ACC112 (cell line): ENCODE measurements at regions not wholly inside any gene's neighbourhood (a gene's known extent, or its start where the extent isn't known, plus 50 kb on each side); places are given as distances from the start of the nearest gene placed in this dataset.

Experiments used
- H2AFZ ChIP-seq: fragments of 200-600 bp; sonication (generic); one replicate; pipeline ENCODE4 v1.6.0; 2017; ENCODE audit warnings: antibody characterized with exemption, low read length; ENCODE audit not compliant: unreplicated experiment
- H3K27ac ChIP-seq: fragments of 200-600 bp; sonication (generic); 2 replicates; pipeline ENCODE4 v1.5.1; 2014; ENCODE audit warnings: low read depth, mild to moderate bottlenecking, antibody characterized with exemption, low read length, moderate library complexity
- H3K27me3 ChIP-seq: fragments of 200-600 bp; sonication (generic); 2 replicates; pipeline ENCODE4 v1.6.1; 2014; ENCODE audit warnings: mild to moderate bottlenecking, antibody characterized with exemption, low read length, moderate library complexity, mixed read lengths; ENCODE audit not compliant: insufficient read depth
- H3K36me3 ChIP-seq: fragments of 200-600 bp; sonication (generic); 2 replicates; pipeline ENCODE4 v1.6.1; 2016; ENCODE audit warnings: mild to moderate bottlenecking, antibody characterized with exemption, low read length, moderate library complexity, mixed read lengths; ENCODE audit not compliant: insufficient read depth
- H3K4me1 ChIP-seq: fragments of 200-600 bp; sonication (generic); one replicate; pipeline ENCODE4 v1.6.1; 2016; ENCODE audit warnings: low read length, mixed read lengths; ENCODE audit not compliant: insufficient read depth, unreplicated experiment, control insufficient read depth
- H3K4me3 ChIP-seq: fragments of 200-600 bp; sonication (generic); 2 replicates; pipeline ENCODE4 v1.5.1; 2014; ENCODE audit warnings: mild to moderate bottlenecking, low read depth, low read length
- H3K79me2 ChIP-seq: fragments of 200-600 bp; sonication (generic); one replicate; pipeline ENCODE4 v1.6.0; 2016; ENCODE audit warnings: low read length; ENCODE audit not compliant: control insufficient read depth, unreplicated experiment, insufficient read depth

GRCh38 chr21:26389971-26390641 lies 183.0 kb downstream of the CYYR1 start:
- no peaks in the 10 kb centered on the region for H3K27me3 ChIP-seq
- H3K36me3 ChIP-seq, result no peaks in the 10 kb centered on the region
- H3K27ac ChIP-seq, result no peak overlapping the region
- H3K79me2 ChIP-seq, result no peaks in the 10 kb centered on the region
- H3K4me1 ChIP-seq, result peaks cover 15% of the 10 kb centered on the region
- no peak overlapping the region for H2AFZ ChIP-seq
- no peak overlapping the region for H3K4me3 ChIP-seq

DNA sequence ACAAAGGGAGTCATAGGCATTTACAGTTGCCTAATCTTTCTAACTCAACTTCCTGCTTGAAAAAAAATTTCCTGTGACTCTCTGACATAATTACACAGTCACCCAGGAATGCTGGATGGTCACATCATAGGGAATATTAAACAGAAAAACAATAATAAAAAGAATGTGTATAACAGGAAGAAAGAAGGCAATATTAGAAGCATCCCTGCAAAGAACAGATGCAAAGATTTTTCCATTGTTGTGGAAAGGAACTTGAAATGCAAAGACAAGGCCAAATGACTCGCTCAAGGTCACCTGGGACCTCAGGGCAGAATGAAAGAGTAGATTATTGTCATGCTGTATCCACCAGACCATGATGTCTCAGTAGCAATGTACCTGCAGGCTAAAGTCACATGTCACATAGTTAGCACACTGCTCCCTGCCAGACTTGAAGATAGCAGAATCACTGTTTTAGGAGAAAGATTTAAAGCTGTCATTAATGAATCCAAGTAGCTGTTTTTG lies 184.3 kb downstream of the CYYR1 start:
- H3K27ac ChIP-seq, result peak overlapping the region; percentile 6; the same call in 1 of the 2 replicates
- H3K79me2 ChIP-seq, result no peaks in the 10 kb centered on the region
- H2AFZ ChIP-seq, result no peak overlapping the region
- H3K4me3 ChIP-seq, result no peak overlapping the region
- peaks cover 15% of the 10 kb centered on the region for H3K4me1 ChIP-seq
- H3K36me3 ChIP-seq, result no peaks in the 10 kb centered on the region
- H3K27me3 ChIP-seq, result no peaks in the 10 kb centered on the region

DNA sequence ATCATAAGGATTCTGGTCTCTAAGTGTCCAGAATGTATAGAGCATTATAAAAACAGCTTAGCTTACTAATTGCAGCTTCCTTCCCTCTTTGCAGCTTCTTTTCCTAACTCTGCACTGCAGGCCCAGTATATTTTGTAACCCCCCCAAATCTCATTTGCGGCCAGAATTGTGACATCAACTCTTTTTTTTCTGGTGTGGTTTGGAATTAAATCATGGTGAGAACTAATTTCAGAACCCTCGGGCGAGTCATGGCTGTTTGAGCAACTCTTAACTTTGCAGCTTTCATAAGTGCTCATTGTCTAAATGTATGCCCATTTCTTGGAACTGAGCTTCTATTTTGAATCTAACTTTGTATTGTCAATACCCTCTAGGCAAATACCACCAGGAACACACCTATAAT lies 187.4 kb downstream of the CYYR1 start:
- Histone ChIP-seq H3K27me3 (no peaks in the 10 kb centered on the region), H3K4me3 (no peak overlapping the region), H3K79me2 (no peaks in the 10 kb centered on the region), H2AFZ (no peak overlapping the region), H3K4me1 (peaks cover 15% of the 10 kb centered on the region), H3K27ac (no peak overlapping the region), H3K36me3 (no peaks in the 10 kb centered on the region)

GRCh38 chr21:26379561-26379960 lies 193.5 kb downstream of the CYYR1 start:
- H3K27me3 ChIP-seq, result no peaks in the 10 kb centered on the region
- no peak overlapping the region for H3K4me3 ChIP-seq
- no peaks in the 10 kb centered on the region for H3K79me2 ChIP-seq
- H3K4me1 ChIP-seq, result no peaks in the 10 kb centered on the region
- no peaks in the 10 kb centered on the region for H3K36me3 ChIP-seq
- no peak overlapping the region for H3K27ac ChIP-seq
- no peak overlapping the region for H2AFZ ChIP-seq

DNA sequence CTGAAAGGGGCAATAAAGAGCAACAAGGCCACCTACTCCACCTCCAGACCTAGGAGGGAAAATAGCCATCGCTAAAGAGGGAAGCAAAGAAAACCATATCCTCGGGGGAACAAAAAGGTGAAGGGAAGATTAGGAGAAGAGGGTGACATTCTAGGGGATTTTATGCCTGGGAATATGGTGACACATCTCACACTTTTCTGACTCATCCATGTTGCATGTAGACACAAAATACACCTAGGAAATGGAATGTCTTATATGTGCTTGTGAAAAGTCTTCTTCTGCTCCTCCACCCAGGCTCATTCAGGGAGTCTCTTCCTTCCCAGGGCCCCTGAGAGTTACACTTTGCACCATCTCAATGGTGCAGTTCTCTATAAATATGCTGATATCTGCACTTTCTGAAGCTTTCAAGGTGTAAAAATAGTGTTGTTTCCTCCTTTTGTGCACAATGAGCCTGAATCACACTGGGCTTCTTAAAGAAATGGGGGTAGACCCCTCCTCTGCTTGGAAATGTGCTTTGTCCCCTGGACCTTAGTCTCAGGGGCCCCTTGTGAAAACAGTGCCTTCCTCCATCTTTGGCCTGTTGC lies 195.9 kb downstream of the CYYR1 start:
- Histone ChIP-seq H3K4me1 (no peaks in the 10 kb centered on the region), H2AFZ (no peak overlapping the region), H3K27me3 (no peaks in the 10 kb centered on the region), H3K79me2 (no peaks in the 10 kb centered on the region), H3K27ac (no peak overlapping the region), H3K36me3 (no peaks in the 10 kb centered on the region), H3K4me3 (no peak overlapping the region)

GRCh38 chr21:26374817-26375216 lies 198.3 kb downstream of the CYYR1 start:
- no peaks in the 10 kb centered on the region for H3K4me1 ChIP-seq
- no peaks in the 10 kb centered on the region for H3K27me3 ChIP-seq
- no peaks in the 10 kb centered on the region for H3K79me2 ChIP-seq
- H3K27ac ChIP-seq, result no peak overlapping the region
- no peak overlapping the region for H3K4me3 ChIP-seq
- H3K36me3 ChIP-seq, result no peaks in the 10 kb centered on the region
- H2AFZ ChIP-seq, result no peak overlapping the region

DNA sequence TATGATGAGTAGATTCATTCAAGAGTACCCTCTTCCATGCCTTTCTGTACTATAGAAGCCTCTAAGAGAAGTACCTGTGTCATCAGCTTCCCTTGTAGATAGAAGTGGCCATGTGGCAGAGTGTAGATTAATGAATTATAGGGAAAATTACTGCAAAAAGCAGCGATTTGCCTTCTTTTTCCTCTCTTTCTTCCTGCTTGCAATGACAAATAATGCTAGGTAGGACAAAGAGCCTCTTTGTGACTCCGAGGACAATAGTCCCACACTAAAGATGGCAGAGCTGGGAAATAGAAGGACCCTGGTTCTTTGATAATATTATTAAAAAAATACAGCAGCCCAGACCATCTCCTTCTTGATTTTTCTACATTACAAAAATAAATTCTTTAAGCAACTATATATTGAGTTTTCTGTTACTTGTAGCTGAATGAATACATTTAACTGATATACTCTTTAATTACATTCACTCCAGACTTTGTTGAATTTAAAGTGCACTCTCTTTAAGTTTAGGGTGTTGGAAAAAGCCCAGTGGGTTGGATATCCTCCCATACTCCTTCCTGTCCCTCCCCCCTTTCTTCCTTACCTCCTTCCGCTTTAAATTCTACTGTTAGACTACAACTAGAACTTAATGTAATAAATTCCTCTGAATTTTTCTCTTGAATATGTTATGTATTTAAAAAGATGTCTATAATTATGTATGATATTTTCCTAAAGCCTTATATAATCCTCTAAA lies 198.2 kb upstream of the APP start:
- Histone ChIP-seq H2AFZ (no peak overlapping the region), H3K4me3 (no peak overlapping the region), H3K36me3 (no peaks in the 10 kb centered on the region), H3K27me3 (no peaks in the 10 kb centered on the region), H3K4me1 (no peaks in the 10 kb centered on the region), H3K79me2 (no peaks in the 10 kb centered on the region), H3K27ac (no peak overlapping the region)

- Histone ChIP-seq H3K4me3 (no peak overlapping the region), H3K79me2 (no peaks in the 10 kb centered on the region), H3K4me1 (no peaks in the 10 kb centered on the region), H2AFZ (no peak overlapping the region), H3K36me3 (no peaks in the 10 kb centered on the region), H3K27me3 (no peaks in the 10 kb centered on the region), H3K27ac (no peak overlapping the region)
These were observed 196.2 kb upstream of the APP start for GRCh38 chr21:26366781-26367180.

DNA sequence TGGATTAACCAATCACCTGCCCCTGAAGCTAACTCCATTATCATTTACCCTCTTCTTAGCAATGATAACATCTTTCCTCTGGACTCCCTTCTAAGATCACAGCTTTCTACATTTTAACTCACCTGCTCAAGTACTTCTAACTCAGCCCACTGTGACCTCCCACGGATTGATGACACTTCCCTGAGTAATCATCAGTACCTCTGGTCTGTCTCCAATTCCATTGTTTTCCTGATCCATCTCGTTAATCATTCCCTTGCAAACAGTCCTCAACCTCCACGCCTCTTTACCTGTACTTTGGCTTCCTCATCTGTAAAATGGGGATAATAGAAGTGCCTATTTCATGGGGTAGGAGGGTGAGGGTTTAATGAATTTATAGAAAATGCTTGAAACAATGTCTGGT lies 195.3 kb upstream of the APP start:
- Histone ChIP-seq H3K27ac (no peak overlapping the region), H3K27me3 (no peaks in the 10 kb centered on the region), H3K79me2 (no peaks in the 10 kb centered on the region), H2AFZ (no peak overlapping the region), H3K4me3 (no peak overlapping the region), H3K4me1 (no peaks in the 10 kb centered on the region), H3K36me3 (no peaks in the 10 kb centered on the region)

GRCh38 chr21:26351661-26352060 lies 181.1 kb upstream of the APP start:
- no peaks in the 10 kb centered on the region for H3K4me1 ChIP-seq
- H3K36me3 ChIP-seq, result no peaks in the 10 kb centered on the region
- no peaks in the 10 kb centered on the region for H3K79me2 ChIP-seq
- no peak overlapping the region for H2AFZ ChIP-seq
- no peak overlapping the region for H3K27ac ChIP-seq
- H3K27me3 ChIP-seq, result no peaks in the 10 kb centered on the region
- no peak overlapping the region for H3K4me3 ChIP-seq

GRCh38 chr21:26332867-26333266 lies 162.3 kb upstream of the APP start:
- no peak overlapping the region for H3K27ac ChIP-seq
- H3K27me3 ChIP-seq, result no peaks in the 10 kb centered on the region
- H3K4me1 ChIP-seq, result no peaks in the 10 kb centered on the region
- H3K36me3 ChIP-seq, result no peaks in the 10 kb centered on the region
- no peak overlapping the region for H2AFZ ChIP-seq
- no peak overlapping the region for H3K4me3 ChIP-seq
- no peaks in the 10 kb centered on the region for H3K79me2 ChIP-seq
